ENCODE measurements at regions not wholly inside any gene's neighbourhood (a gene's known extent, or its start where the extent isn't known, plus 50 kb on each side); places are given as distances from the start of the nearest gene placed in this dataset.
"Not testable (repeated sequence)": the region's sequence is repeated elsewhere in the genome, so short reads cannot be mapped to it uniquely, and the experiment has no call there.

- in situ Hi-C loops (cut with HindIII; ENCODE audit: low sequenced_read_pairs): no loop called here
These were observed 64.0 kb downstream of the TBR1 start for GRCh38 chr2:161480123-161480522.

- in situ Hi-C loops (cut with HindIII; ENCODE audit: low sequenced_read_pairs): no loop called here
These were observed 65.5 kb downstream of the TBR1 start for GRCh38 chr2:161481619-161482018.

- in situ Hi-C loops (cut with HindIII; ENCODE audit: low sequenced_read_pairs): no loop called here
These were observed 68.0 kb downstream of the TBR1 start for GRCh38 chr2:161484061-161484460.

- in situ Hi-C loops (cut with HindIII; ENCODE audit: low sequenced_read_pairs): no loop called here
These were observed 70.0 kb downstream of the TBR1 start for GRCh38 chr2:161486111-161486510.

GRCh38 chr2:161488131-161488699 lies 72.1 kb downstream of the TBR1 start:
- in situ Hi-C loops (cut with HindIII; ENCODE audit: low sequenced_read_pairs): no loop called here

GRCh38 chr2:161488879-161489278 lies 72.8 kb downstream of the TBR1 start:
- in situ Hi-C loops (cut with HindIII; ENCODE audit: low sequenced_read_pairs): no loop called here

GRCh38 chr2:161500892-161501610 lies 85.0 kb downstream of the TBR1 start:
- in situ Hi-C loops (cut with HindIII; ENCODE audit: low sequenced_read_pairs): not testable (repeated sequence)

- in situ Hi-C loops (cut with HindIII; ENCODE audit: low sequenced_read_pairs): not testable (repeated sequence)
These were observed 86.2 kb downstream of the TBR1 start for GRCh38 chr2:161502279-161502678.

GRCh38 chr2:161504628-161505289 lies 88.7 kb downstream of the TBR1 start:
- in situ Hi-C loops (cut with HindIII; ENCODE audit: low sequenced_read_pairs): not testable (repeated sequence)

- in situ Hi-C loops (cut with HindIII; ENCODE audit: low sequenced_read_pairs): not testable (repeated sequence)
These were observed 89.4 kb downstream of the TBR1 start for GRCh38 chr2:161505466-161505865.

- in situ Hi-C loops (cut with HindIII; ENCODE audit: low sequenced_read_pairs): not testable (repeated sequence)
These were observed 97.4 kb downstream of the TBR1 start for GRCh38 chr2:161513295-161514032.

GRCh38 chr2:161522796-161523195 lies 101.4 kb upstream of the SLC4A10 start:
- in situ Hi-C loops (cut with HindIII; ENCODE audit: low sequenced_read_pairs): loop anchor here (5.0 kb wide), 1 partner anchor 45 kb away; no protein-coding TSS in a partner anchor

GRCh38 chr2:161533218-161533617 lies 91.0 kb upstream of the SLC4A10 start:
- in situ Hi-C loops (cut with HindIII; ENCODE audit: low sequenced_read_pairs): no loop called here

- in situ Hi-C loops (cut with HindIII; ENCODE audit: low sequenced_read_pairs): no loop called here
These were observed 77.6 kb upstream of the SLC4A10 start for GRCh38 chr2:161546635-161547034.

GRCh38 chr2:161547130-161547529 lies 77.1 kb upstream of the SLC4A10 start:
- in situ Hi-C loops (cut with HindIII; ENCODE audit: low sequenced_read_pairs): no loop called here

GRCh38 chr2:161552015-161552414 lies 72.2 kb upstream of the SLC4A10 start:
- in situ Hi-C loops (cut with HindIII; ENCODE audit: low sequenced_read_pairs): no loop called here

GRCh38 chr2:161555826-161556225 lies 68.4 kb upstream of the SLC4A10 start:
- in situ Hi-C loops (cut with HindIII; ENCODE audit: low sequenced_read_pairs): no loop called here

GRCh38 chr2:161556440-161556839 lies 67.8 kb upstream of the SLC4A10 start:
- in situ Hi-C loops (cut with HindIII; ENCODE audit: low sequenced_read_pairs): no loop called here

- in situ Hi-C loops (cut with HindIII; ENCODE audit: low sequenced_read_pairs): no loop called here
These were observed 66.7 kb upstream of the SLC4A10 start for GRCh38 chr2:161557538-161557937.

- in situ Hi-C loops (cut with HindIII; ENCODE audit: low sequenced_read_pairs): loop anchor here (5.0 kb wide), 1 partner anchor 43 kb away; no protein-coding TSS in a partner anchor
These were observed 59.3 kb upstream of the SLC4A10 start for GRCh38 chr2:161564906-161565305.

- in situ Hi-C loops (cut with HindIII; ENCODE audit: low sequenced_read_pairs): loop anchor here (5.0 kb wide), 1 partner anchor 47 kb away; no protein-coding TSS in a partner anchor
These were observed 54.8 kb upstream of the SLC4A10 start for GRCh38 chr2:161569401-161569800.

Data from endothelial cell of hepatic sinusoid (primary cell).